SK-N-SH (cell line): ENCODE measurements at regions not wholly inside any gene's neighbourhood (a gene's known extent, or its start where the extent isn't known, plus 50 kb on each side); places are given as distances from the start of the nearest gene placed in this dataset.

Experiments used
- CHD2 ChIP-seq: fragments of 150-350 bp; IDR thresholded peaks from 2 replicates; pipeline ENCODE4 v1.6.1; 2018; ENCODE audit warnings: low read length; ENCODE audit not compliant: partially characterized antibody
- JUND ChIP-seq: IDR thresholded peaks from 2 replicates; pipeline ENCODE4 v1.4.0; 2012
- POLR2AphosphoS5 ChIP-seq: IDR thresholded peaks from 2 replicates; pipeline ENCODE4 v1.6.1; 2012; ENCODE audit warnings: low read depth, low read length
- RCOR1 ChIP-seq: fragments of 150-350 bp; IDR thresholded peaks from 2 replicates; pipeline ENCODE4 v1.6.1; 2017; ENCODE audit warnings: antibody characterized with exemption, low read length
- RFX5 ChIP-seq: IDR thresholded peaks from 2 replicates; pipeline ENCODE4 v1.6.1; 2012; ENCODE audit warnings: mild to moderate bottlenecking, improper control_type of control experiment, low read length
- RXRA ChIP-seq: IDR thresholded peaks from 2 replicates; pipeline ENCODE4 v1.4.0; 2012; ENCODE audit warnings: low read depth, mild to moderate bottlenecking, borderline replicate concordance
- YY1 ChIP-seq: IDR thresholded peaks from 2 replicates; pipeline ENCODE4 v1.4.0; 2012; ENCODE audit warnings: low read depth, mild to moderate bottlenecking
- TF ChIP-seq, protein P1 (sequence below): IDR thresholded peaks from 2 replicates; pipeline ENCODE4 v1.4.0; 2012; ENCODE audit warnings: low read depth
- TF ChIP-seq, protein P2 (sequence below): fragments of 200-600 bp; sonication (generic); IDR thresholded peaks from 2 replicates; pipeline ENCODE4 v1.6.1; 2017; ENCODE audit warnings: antibody characterized with exemption, mild to moderate bottlenecking, moderate library complexity
- TF ChIP-seq, protein P3 (sequence below): IDR thresholded peaks from 2 replicates; pipeline ENCODE4 v1.6.1; 2012; ENCODE audit warnings: mild to moderate bottlenecking, low read depth, low read length, moderate library complexity
- TF ChIP-seq, protein P4 (sequence below): fragments of 150-350 bp; IDR thresholded peaks from 2 replicates; pipeline ENCODE4 v1.6.1; 2017; ENCODE audit warnings: antibody characterized with exemption, low read length, low read depth, borderline replicate concordance

DNA sequence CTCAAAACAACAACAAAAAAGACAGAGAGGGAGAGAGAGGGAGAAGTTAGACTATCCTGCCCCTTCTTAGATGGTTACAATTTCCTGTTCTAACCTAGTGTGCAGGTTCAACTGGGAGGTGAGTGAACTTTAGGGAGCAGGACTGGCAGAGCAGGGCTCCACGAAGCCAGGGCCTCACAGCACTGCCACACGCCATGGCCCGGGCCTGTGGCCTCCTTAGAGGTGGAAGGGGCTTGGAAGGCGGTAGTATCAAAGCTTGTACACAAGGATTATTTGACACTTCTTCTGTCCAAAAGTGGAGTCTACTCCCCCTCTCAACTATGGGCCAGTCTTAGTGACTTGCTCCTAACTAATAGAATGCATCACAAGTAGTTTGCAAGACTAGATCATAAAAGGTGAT, 62.9 kb upstream of the TMEM72 start:
- TF ChIP-seq, protein P1, sequence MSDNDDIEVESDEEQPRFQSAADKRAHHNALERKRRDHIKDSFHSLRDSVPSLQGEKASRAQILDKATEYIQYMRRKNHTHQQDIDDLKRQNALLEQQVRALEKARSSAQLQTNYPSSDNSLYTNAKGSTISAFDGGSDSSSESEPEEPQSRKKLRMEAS, result no peak
- TF ChIP-seq, protein P2, sequence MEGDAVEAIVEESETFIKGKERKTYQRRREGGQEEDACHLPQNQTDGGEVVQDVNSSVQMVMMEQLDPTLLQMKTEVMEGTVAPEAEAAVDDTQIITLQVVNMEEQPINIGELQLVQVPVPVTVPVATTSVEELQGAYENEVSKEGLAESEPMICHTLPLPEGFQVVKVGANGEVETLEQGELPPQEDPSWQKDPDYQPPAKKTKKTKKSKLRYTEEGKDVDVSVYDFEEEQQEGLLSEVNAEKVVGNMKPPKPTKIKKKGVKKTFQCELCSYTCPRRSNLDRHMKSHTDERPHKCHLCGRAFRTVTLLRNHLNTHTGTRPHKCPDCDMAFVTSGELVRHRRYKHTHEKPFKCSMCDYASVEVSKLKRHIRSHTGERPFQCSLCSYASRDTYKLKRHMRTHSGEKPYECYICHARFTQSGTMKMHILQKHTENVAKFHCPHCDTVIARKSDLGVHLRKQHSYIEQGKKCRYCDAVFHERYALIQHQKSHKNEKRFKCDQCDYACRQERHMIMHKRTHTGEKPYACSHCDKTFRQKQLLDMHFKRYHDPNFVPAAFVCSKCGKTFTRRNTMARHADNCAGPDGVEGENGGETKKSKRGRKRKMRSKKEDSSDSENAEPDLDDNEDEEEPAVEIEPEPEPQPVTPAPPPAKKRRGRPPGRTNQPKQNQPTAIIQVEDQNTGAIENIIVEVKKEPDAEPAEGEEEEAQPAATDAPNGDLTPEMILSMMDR, result no peak
- TF ChIP-seq RFX5, result no peak
- TF ChIP-seq, protein P3, sequence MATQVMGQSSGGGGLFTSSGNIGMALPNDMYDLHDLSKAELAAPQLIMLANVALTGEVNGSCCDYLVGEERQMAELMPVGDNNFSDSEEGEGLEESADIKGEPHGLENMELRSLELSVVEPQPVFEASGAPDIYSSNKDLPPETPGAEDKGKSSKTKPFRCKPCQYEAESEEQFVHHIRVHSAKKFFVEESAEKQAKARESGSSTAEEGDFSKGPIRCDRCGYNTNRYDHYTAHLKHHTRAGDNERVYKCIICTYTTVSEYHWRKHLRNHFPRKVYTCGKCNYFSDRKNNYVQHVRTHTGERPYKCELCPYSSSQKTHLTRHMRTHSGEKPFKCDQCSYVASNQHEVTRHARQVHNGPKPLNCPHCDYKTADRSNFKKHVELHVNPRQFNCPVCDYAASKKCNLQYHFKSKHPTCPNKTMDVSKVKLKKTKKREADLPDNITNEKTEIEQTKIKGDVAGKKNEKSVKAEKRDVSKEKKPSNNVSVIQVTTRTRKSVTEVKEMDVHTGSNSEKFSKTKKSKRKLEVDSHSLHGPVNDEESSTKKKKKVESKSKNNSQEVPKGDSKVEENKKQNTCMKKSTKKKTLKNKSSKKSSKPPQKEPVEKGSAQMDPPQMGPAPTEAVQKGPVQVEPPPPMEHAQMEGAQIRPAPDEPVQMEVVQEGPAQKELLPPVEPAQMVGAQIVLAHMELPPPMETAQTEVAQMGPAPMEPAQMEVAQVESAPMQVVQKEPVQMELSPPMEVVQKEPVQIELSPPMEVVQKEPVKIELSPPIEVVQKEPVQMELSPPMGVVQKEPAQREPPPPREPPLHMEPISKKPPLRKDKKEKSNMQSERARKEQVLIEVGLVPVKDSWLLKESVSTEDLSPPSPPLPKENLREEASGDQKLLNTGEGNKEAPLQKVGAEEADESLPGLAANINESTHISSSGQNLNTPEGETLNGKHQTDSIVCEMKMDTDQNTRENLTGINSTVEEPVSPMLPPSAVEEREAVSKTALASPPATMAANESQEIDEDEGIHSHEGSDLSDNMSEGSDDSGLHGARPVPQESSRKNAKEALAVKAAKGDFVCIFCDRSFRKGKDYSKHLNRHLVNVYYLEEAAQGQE, result no peak
- TF ChIP-seq YY1, result no peak
- TF ChIP-seq POLR2AphosphoS5, result no peak
- TF ChIP-seq RCOR1, result no peak
- TF ChIP-seq, protein P4, sequence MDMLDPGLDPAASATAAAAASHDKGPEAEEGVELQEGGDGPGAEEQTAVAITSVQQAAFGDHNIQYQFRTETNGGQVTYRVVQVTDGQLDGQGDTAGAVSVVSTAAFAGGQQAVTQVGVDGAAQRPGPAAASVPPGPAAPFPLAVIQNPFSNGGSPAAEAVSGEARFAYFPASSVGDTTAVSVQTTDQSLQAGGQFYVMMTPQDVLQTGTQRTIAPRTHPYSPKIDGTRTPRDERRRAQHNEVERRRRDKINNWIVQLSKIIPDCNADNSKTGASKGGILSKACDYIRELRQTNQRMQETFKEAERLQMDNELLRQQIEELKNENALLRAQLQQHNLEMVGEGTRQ, result no peak
- TF ChIP-seq JUND, result no peak
- TF ChIP-seq CHD2, result no peak
- no peak for TF ChIP-seq RXRA
